ENCODE measurements at regions not wholly inside any gene's neighbourhood (a gene's known extent, or its start where the extent isn't known, plus 50 kb on each side); places are given as distances from the start of the nearest gene placed in this dataset.
A peak's percentile ranks its signal among the peaks of the same experiment; 100 is the strongest.

- Histone ChIP-seq H3K4me3 (ENCODE audit: low read length) (no peak overlapping the region), H2BK15ac (replicated peaks; ENCODE audit: low read depth) (no peak overlapping the region), H3K36me3 (ENCODE audit: control insufficient read depth, insufficient read depth, low read length) (no peaks in the 10 kb centered on the region), H3K4me1 (ENCODE audit: control insufficient read depth, low read depth, low read length) (peaks cover 7% of the 10 kb centered on the region), H3K56ac (ENCODE audit: low read length) (no peak overlapping the region), H3K4me2 (ENCODE audit: low read length) (no peak overlapping the region), H2BK5ac (ENCODE audit: low read length) (no peak overlapping the region), H4K5ac (ENCODE audit: low read length) (no peak overlapping the region), H3K23ac (ENCODE audit: low read length) (no peak overlapping the region), H3K27ac (ENCODE audit: low read depth, low read length) (no peak overlapping the region), H3K79me2 (ENCODE audit: control insufficient read depth, insufficient read depth, low read length) (no peaks in the 10 kb centered on the region), H2BK120ac (ENCODE audit: low read depth, low read length) (no peak overlapping the region), H4K8ac (ENCODE audit: low read depth, low read length) (no peak overlapping the region), H3K18ac (ENCODE audit: low read length) (no peak overlapping the region), H3K9ac (ENCODE audit: low read length) (no peak overlapping the region), H3K27me3 (ENCODE audit: insufficient read depth, low read length, poor library complexity) (no peaks in the 10 kb centered on the region), H3K4ac (ENCODE audit: low read depth, low read length) (no peak overlapping the region), H2AK5ac (ENCODE audit: low read length) (no peak overlapping the region), H3K79me1 (ENCODE audit: low read length) (no peaks in the 10 kb centered on the region)
- WGBS (ENCODE audit: extremely low coverage, insufficient coverage, low lambda C conversion rate): no CpG with 5 or more reads among the region's 4 CpGs
- DNase-seq: peak; percentile 96
Observed at GRCh38 chr5:174618589-174618988, 105.8 kb upstream of the MSX2 start.

GRCh38 chr5:174622067-174622466 is 102.3 kb upstream of the MSX2 start:
- Histone ChIP-seq H4K5ac (ENCODE audit: low read length) (no peak overlapping the region), H3K79me1 (ENCODE audit: low read length) (no peaks in the 10 kb centered on the region), H2BK120ac (ENCODE audit: low read depth, low read length) (no peak overlapping the region), H3K36me3 (ENCODE audit: control insufficient read depth, insufficient read depth, low read length) (no peaks in the 10 kb centered on the region), H3K27me3 (ENCODE audit: insufficient read depth, low read length, poor library complexity) (no peaks in the 10 kb centered on the region), H3K18ac (ENCODE audit: low read length) (no peak overlapping the region), H3K27ac (ENCODE audit: low read depth, low read length) (no peak overlapping the region), H2BK5ac (ENCODE audit: low read length) (no peak overlapping the region), H4K8ac (ENCODE audit: low read depth, low read length) (no peak overlapping the region), H3K4me2 (ENCODE audit: low read length) (no peak overlapping the region), H3K4me1 (ENCODE audit: control insufficient read depth, low read depth, low read length) (peaks cover 7% of the 10 kb centered on the region), H2BK15ac (replicated peaks; ENCODE audit: low read depth) (no peak overlapping the region), H3K4me3 (ENCODE audit: low read length) (no peak overlapping the region), H3K56ac (ENCODE audit: low read length) (no peak overlapping the region), H3K4ac (ENCODE audit: low read depth, low read length) (no peak overlapping the region), H3K23ac (ENCODE audit: low read length) (no peak overlapping the region), H3K9ac (ENCODE audit: low read length) (no peak overlapping the region), H3K79me2 (ENCODE audit: control insufficient read depth, insufficient read depth, low read length) (no peaks in the 10 kb centered on the region), H2AK5ac (ENCODE audit: low read length) (no peak overlapping the region)
- no CpG with 5 or more reads among the region's 4 CpGs for WGBS (ENCODE audit: extremely low coverage, insufficient coverage, low lambda C conversion rate)
- no peak for DNase-seq

GRCh38 chr5:174623018-174623417 is 101.4 kb upstream of the MSX2 start:
- Histone ChIP-seq H3K56ac (ENCODE audit: low read length) (no peak overlapping the region), H3K27me3 (ENCODE audit: insufficient read depth, low read length, poor library complexity) (no peaks in the 10 kb centered on the region), H3K23ac (ENCODE audit: low read length) (no peak overlapping the region), H4K8ac (ENCODE audit: low read depth, low read length) (no peak overlapping the region), H3K4me2 (ENCODE audit: low read length) (no peak overlapping the region), H4K5ac (ENCODE audit: low read length) (no peak overlapping the region), H2BK15ac (replicated peaks; ENCODE audit: low read depth) (no peak overlapping the region), H3K4me3 (ENCODE audit: low read length) (no peak overlapping the region), H3K4ac (ENCODE audit: low read depth, low read length) (no peak overlapping the region), H3K4me1 (ENCODE audit: control insufficient read depth, low read depth, low read length) (peaks cover 4% of the 10 kb centered on the region), H3K27ac (ENCODE audit: low read depth, low read length) (no peak overlapping the region), H3K79me2 (ENCODE audit: control insufficient read depth, insufficient read depth, low read length) (no peaks in the 10 kb centered on the region), H3K79me1 (ENCODE audit: low read length) (no peaks in the 10 kb centered on the region), H2BK5ac (ENCODE audit: low read length) (no peak overlapping the region), H3K9ac (ENCODE audit: low read length) (no peak overlapping the region), H3K36me3 (ENCODE audit: control insufficient read depth, insufficient read depth, low read length) (no peaks in the 10 kb centered on the region), H2BK120ac (ENCODE audit: low read depth, low read length) (no peak overlapping the region), H2AK5ac (ENCODE audit: low read length) (no peak overlapping the region), H3K18ac (ENCODE audit: low read length) (no peak overlapping the region)
- DNase-seq: no peak
- no CpG with 5 or more reads among the region's 1 CpG for whole genome bisulfite sequencing (ENCODE audit: extremely low coverage, insufficient coverage, low lambda C conversion rate)

GRCh38 chr5:174623433-174624019 is 100.9 kb upstream of the MSX2 start:
- Histone ChIP-seq H3K56ac (ENCODE audit: low read length) (no peak overlapping the region), H3K23ac (ENCODE audit: low read length) (no peak overlapping the region), H3K36me3 (ENCODE audit: control insufficient read depth, insufficient read depth, low read length) (no peaks in the 10 kb centered on the region), H3K18ac (ENCODE audit: low read length) (no peak overlapping the region), H2BK15ac (replicated peaks; ENCODE audit: low read depth) (no peak overlapping the region), H4K8ac (ENCODE audit: low read depth, low read length) (no peak overlapping the region), H4K5ac (ENCODE audit: low read length) (no peak overlapping the region), H2AK5ac (ENCODE audit: low read length) (no peak overlapping the region), H2BK120ac (ENCODE audit: low read depth, low read length) (no peak overlapping the region), H3K4me3 (ENCODE audit: low read length) (no peak overlapping the region), H2BK5ac (ENCODE audit: low read length) (no peak overlapping the region), H3K4me2 (ENCODE audit: low read length) (no peak overlapping the region), H3K27me3 (ENCODE audit: insufficient read depth, low read length, poor library complexity) (no peaks in the 10 kb centered on the region), H3K79me1 (ENCODE audit: low read length) (no peaks in the 10 kb centered on the region), H3K4me1 (ENCODE audit: control insufficient read depth, low read depth, low read length) (no peaks in the 10 kb centered on the region), H3K79me2 (ENCODE audit: control insufficient read depth, insufficient read depth, low read length) (no peaks in the 10 kb centered on the region), H3K27ac (ENCODE audit: low read depth, low read length) (no peak overlapping the region), H3K9ac (ENCODE audit: low read length) (no peak overlapping the region), H3K4ac (ENCODE audit: low read depth, low read length) (no peak overlapping the region)
- DNase-seq: no peak
- WGBS (ENCODE audit: extremely low coverage, insufficient coverage, low lambda C conversion rate): no CpG with 5 or more reads among the region's 7 CpGs

DNA sequence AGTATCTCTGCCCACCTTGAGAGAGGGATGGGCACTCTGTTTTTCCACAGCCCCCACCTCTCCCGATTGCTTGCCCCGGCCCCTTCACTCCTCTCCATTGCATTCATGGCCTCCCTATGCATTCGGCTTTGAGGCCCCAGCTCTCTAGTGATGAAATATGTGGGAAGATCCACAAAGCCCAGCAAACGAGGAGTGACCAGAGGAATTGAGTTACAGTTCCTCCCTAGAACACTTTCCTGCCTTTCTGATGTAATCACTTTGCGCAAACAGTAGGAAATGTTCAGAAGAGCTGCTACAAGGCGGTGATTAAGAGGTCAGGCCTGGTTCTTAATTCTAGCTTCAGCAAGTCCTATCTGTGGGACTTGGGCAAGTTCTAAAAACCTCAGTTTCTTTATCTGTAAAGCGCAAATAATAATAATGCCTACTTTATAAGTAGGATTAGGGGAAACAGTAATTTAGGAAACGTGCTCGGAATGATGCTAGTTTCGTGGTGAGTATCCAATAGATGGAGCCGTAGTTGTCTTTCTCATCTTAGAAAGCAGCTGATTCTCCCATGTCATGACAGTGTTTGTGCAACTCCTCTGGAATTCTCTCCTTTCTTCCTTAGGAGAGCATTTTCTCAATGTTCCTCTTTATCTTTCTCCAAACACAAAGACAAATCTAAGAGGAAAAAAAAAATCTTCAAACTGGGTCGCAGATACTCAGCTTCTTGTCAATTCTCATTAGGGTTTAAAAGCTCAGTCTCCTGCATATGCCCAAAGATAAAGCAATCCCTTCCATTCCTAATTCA is 99.5 kb upstream of the MSX2 start:
- Histone ChIP-seq H3K36me3 (ENCODE audit: control insufficient read depth, insufficient read depth, low read length) (no peaks in the 10 kb centered on the region), H4K8ac (ENCODE audit: low read depth, low read length) (no peak overlapping the region), H3K4ac (ENCODE audit: low read depth, low read length) (no peak overlapping the region), H2AK5ac (ENCODE audit: low read length) (no peak overlapping the region), H3K23ac (ENCODE audit: low read length) (no peak overlapping the region), H2BK120ac (ENCODE audit: low read depth, low read length) (no peak overlapping the region), H2BK15ac (replicated peaks; ENCODE audit: low read depth) (no peak overlapping the region), H3K56ac (ENCODE audit: low read length) (no peak overlapping the region), H3K79me2 (ENCODE audit: control insufficient read depth, insufficient read depth, low read length) (no peaks in the 10 kb centered on the region), H3K4me2 (ENCODE audit: low read length) (no peak overlapping the region), H3K18ac (ENCODE audit: low read length) (no peak overlapping the region), H3K79me1 (ENCODE audit: low read length) (no peaks in the 10 kb centered on the region), H3K9ac (ENCODE audit: low read length) (no peak overlapping the region), H4K5ac (ENCODE audit: low read length) (no peak overlapping the region), H3K27me3 (ENCODE audit: insufficient read depth, low read length, poor library complexity) (no peaks in the 10 kb centered on the region), H3K27ac (ENCODE audit: low read depth, low read length) (no peak overlapping the region), H3K4me1 (ENCODE audit: control insufficient read depth, low read depth, low read length) (no peaks in the 10 kb centered on the region), H2BK5ac (ENCODE audit: low read length) (no peak overlapping the region), H3K4me3 (ENCODE audit: low read length) (no peak overlapping the region)
- no CpG with 5 or more reads among the region's 12 CpGs for WGBS (ENCODE audit: extremely low coverage, insufficient coverage, low lambda C conversion rate)
- DNase-seq: peak; percentile 23
